ENCODE measurements at regions not wholly inside any gene's neighbourhood (a gene's known extent, or its start where the extent isn't known, plus 50 kb on each side); places are given as distances from the start of the nearest gene placed in this dataset.

GRCh38 chr4:28788929-28789490 is 1928.4 kb downstream of the STIM2 start:
- Histone ChIP-seq H3K27me3 (no peaks in the 10 kb centered on the region), H3K4me1 (no peaks in the 10 kb centered on the region), H3K36me3 (peaks cover 3% of the 10 kb centered on the region), H3K9me3 (no peaks in the 10 kb centered on the region), H3K4me3 (no peak overlapping the region), H3K27ac (no peak overlapping the region)
- TF ChIP-seq POLR2A (IDR thresholded peaks at IDR 0.05) (no peak), POLR2AphosphoS5 (IDR thresholded peaks at IDR 0.05) (no peak)
- no peak for DNase-seq (ENCODE audit: low spot score in 2 of 2)
- intact Hi-C loops (cut with DNase I; ENCODE audit: low total_unique reads): no loop called here

- intact Hi-C loops (cut with DNase I; ENCODE audit: low total_unique reads): no loop called here
Measured at GRCh38 chr4:28792917-28793597, 1927.1 kb upstream of the PCDH7 start.

GRCh38 chr4:28799696-28800095 is 1920.5 kb upstream of the PCDH7 start:
- DNase-seq (ENCODE audit: low spot score in 2 of 2): no peak
- Histone ChIP-seq H3K27me3 (no peaks in the 10 kb centered on the region), H3K27ac (no peak overlapping the region), H3K4me1 (no peaks in the 10 kb centered on the region), H3K36me3 (no peaks in the 10 kb centered on the region), H3K9me3 (no peaks in the 10 kb centered on the region), H3K4me3 (no peak overlapping the region)
- intact Hi-C loops (cut with DNase I; ENCODE audit: low total_unique reads): no loop called here
- no peak for TF ChIP-seq CTCF (IDR thresholded peaks at IDR 0.05)
- no peak for TF ChIP-seq POLR2AphosphoS5 (IDR thresholded peaks at IDR 0.05)
- no peak for TF ChIP-seq POLR2A (IDR thresholded peaks at IDR 0.05)

More at GRCh38 chr4:28792917-28793597, 1927.1 kb upstream of the PCDH7 start:
- DNase-seq (ENCODE audit: low spot score in 2 of 2): no peak
- Histone ChIP-seq H3K27me3 (no peaks in the 10 kb centered on the region), H3K36me3 (no peaks in the 10 kb centered on the region), H3K27ac (no peak overlapping the region), H3K4me1 (no peaks in the 10 kb centered on the region), H3K9me3 (no peaks in the 10 kb centered on the region), H3K4me3 (no peak overlapping the region)
- TF ChIP-seq POLR2A (IDR thresholded peaks at IDR 0.05): no peak
- no peak for TF ChIP-seq CTCF (IDR thresholded peaks at IDR 0.05)
- no peak for TF ChIP-seq POLR2AphosphoS5 (IDR thresholded peaks at IDR 0.05)

GRCh38 chr4:28811025-28811424 is 1909.1 kb upstream of the PCDH7 start:
- Histone ChIP-seq H3K4me1 (no peaks in the 10 kb centered on the region), H3K9me3 (peaks cover 0 to 11% of the 10 kb centered on the region in 2 donors), H3K4me3 (no peak overlapping the region), H3K36me3 (no peaks in the 10 kb centered on the region), H3K27ac (no peak overlapping the region), H3K27me3 (no peaks in the 10 kb centered on the region)
- intact Hi-C loops (cut with DNase I; ENCODE audit: low total_unique reads): no loop called here
- no peak for TF ChIP-seq POLR2A (IDR thresholded peaks at IDR 0.05)
- no peak for TF ChIP-seq CTCF (IDR thresholded peaks at IDR 0.05)
- TF ChIP-seq POLR2AphosphoS5 (IDR thresholded peaks at IDR 0.05): no peak
- no peak for DNase-seq (ENCODE audit: low spot score in 2 of 2)

GRCh38 chr4:28822163-28822562 is 1898.0 kb upstream of the PCDH7 start:
- DNase-seq (ENCODE audit: low spot score in 2 of 2): no peak
- no peak for TF ChIP-seq POLR2AphosphoS5 (IDR thresholded peaks at IDR 0.05)
- no peak for TF ChIP-seq POLR2A (IDR thresholded peaks at IDR 0.05)
- no peak for TF ChIP-seq CTCF (IDR thresholded peaks at IDR 0.05)
- intact Hi-C loops (cut with DNase I; ENCODE audit: low total_unique reads): no loop called here
- H3K9me3 ChIP-seq: peaks cover 0 to 5% of the 10 kb centered on the region in 2 donors
- H3K4me3 ChIP-seq: no peak overlapping the region
- H3K27me3 ChIP-seq: no peaks in the 10 kb centered on the region
- no peaks in the 10 kb centered on the region for H3K4me1 ChIP-seq
- H3K36me3 ChIP-seq: no peaks in the 10 kb centered on the region
- no peak overlapping the region for H3K27ac ChIP-seq
